ENCODE measurements at regions not wholly inside any gene's neighbourhood (a gene's known extent, or its start where the extent isn't known, plus 50 kb on each side); places are given as distances from the start of the nearest gene placed in this dataset.

- no peak overlapping the region for H3K4me3 ChIP-seq
- no peak for DNase-seq
- no peak for TF ChIP-seq CTCF (IDR thresholded peaks at IDR 0.05)
- no peaks in the 10 kb centered on the region for H3K36me3 ChIP-seq
- intact Hi-C loops (cut with DNase I): no loop called here
- no peaks in the 10 kb centered on the region for H3K9me3 ChIP-seq
- ATAC-seq: no peak
- no peaks in the 10 kb centered on the region for H3K4me1 ChIP-seq
- H3K27me3 ChIP-seq: no peaks in the 10 kb centered on the region
- no peak overlapping the region for H3K27ac ChIP-seq
Measured at GRCh38 chr4:173801876-173802661, 272.0 kb upstream of the HAND2 start.

DNA sequence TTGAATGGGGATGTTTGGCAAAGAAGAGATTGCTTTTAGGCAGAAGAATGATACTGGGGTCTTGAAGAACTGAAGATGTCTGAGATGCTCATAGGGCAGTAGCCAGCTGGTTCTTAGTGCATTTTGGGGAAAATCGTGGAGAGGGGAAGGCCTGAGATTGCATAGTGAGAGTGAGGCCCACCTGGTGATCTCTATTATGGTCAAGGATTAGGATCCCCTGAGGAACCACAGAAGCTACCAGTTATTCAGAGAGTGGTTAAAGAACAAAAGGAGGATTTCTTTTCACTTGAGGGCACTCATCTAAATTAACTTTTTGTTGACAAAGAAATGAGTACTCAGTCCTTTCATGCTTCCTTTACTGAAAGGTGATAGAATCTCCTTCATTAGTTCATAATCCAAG, 271.3 kb upstream of the HAND2 start:
- Histone ChIP-seq H3K27me3 (no peaks in the 10 kb centered on the region), H3K4me1 (no peaks in the 10 kb centered on the region), H3K4me3 (no peak overlapping the region), H3K36me3 (no peaks in the 10 kb centered on the region), H3K9me3 (no peaks in the 10 kb centered on the region), H3K27ac (no peak overlapping the region)
- no peak for DNase-seq
- ATAC-seq: no peak
- intact Hi-C loops (cut with DNase I): no loop called here
- no peak for TF ChIP-seq CTCF (IDR thresholded peaks at IDR 0.05)

- Histone ChIP-seq H3K9me3 (no peaks in the 10 kb centered on the region), H3K27me3 (no peaks in the 10 kb centered on the region), H3K36me3 (no peaks in the 10 kb centered on the region), H3K27ac (no peak overlapping the region), H3K4me1 (no peaks in the 10 kb centered on the region), H3K4me3 (no peak overlapping the region)
- intact Hi-C loops (cut with DNase I): no loop called here
- ATAC-seq: no peak
- no peak for DNase-seq
- no peak for TF ChIP-seq CTCF (IDR thresholded peaks at IDR 0.05)
Measured at GRCh38 chr4:173797296-173797695, 267.3 kb upstream of the HAND2 start.

- Histone ChIP-seq H3K27ac (no peak overlapping the region), H3K4me1 (no peaks in the 10 kb centered on the region), H3K27me3 (no peaks in the 10 kb centered on the region), H3K36me3 (no peaks in the 10 kb centered on the region), H3K4me3 (no peak overlapping the region), H3K9me3 (no peaks in the 10 kb centered on the region)
- DNase-seq (no peak), ATAC-seq (no peak)
- TF ChIP-seq CTCF (IDR thresholded peaks at IDR 0.05): no peak
- intact Hi-C loops (cut with DNase I): no loop called here
Measured at GRCh38 chr4:173794662-173795061, 264.6 kb upstream of the HAND2 start.

DNA sequence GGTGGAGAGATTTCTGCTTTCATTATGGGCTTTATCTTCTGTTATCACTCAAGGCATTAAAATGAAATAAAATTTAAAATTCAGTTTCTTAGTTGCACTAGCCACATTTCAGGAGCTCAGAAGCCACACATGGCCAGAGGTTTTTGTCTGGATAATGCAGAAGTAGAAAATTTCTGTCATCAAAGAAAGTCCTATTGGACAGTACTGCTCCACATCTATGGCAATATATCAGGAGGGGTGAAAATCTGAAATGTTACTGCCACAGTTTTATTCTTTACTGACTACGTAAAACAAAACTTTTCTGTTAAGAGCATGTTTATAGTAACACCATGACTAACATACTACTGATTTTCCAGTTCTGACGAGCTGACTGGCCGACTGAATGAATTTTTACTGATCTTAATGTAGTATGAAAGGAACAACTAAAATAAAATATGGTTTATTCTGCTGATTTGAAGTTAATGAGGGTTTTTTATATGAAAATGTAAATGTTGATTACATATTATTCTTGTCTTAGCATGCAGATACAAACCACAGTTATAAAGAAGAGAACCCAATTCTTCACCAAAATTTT, 264.0 kb upstream of the HAND2 start:
- no peak for ATAC-seq
- H3K36me3 ChIP-seq: no peaks in the 10 kb centered on the region
- no peak for TF ChIP-seq CTCF (IDR thresholded peaks at IDR 0.05)
- intact Hi-C loops (cut with DNase I): no loop called here
- H3K4me1 ChIP-seq: no peaks in the 10 kb centered on the region
- H3K9me3 ChIP-seq: no peaks in the 10 kb centered on the region
- no peak overlapping the region for H3K4me3 ChIP-seq
- no peaks in the 10 kb centered on the region for H3K27me3 ChIP-seq
- H3K27ac ChIP-seq: no peak overlapping the region
- no peak for DNase-seq
